T-helper 17 cell (primary cell): ENCODE measurements at regions not wholly inside any gene's neighbourhood (a gene's known extent, or its start where the extent isn't known, plus 50 kb on each side); places are given as distances from the start of the nearest gene placed in this dataset.
"Not testable (repeated sequence)": the region's sequence is repeated elsewhere in the genome, so short reads cannot be mapped to it uniquely, and the experiment has no call there.

Experiments used
- ATAC-seq: fragments of 150-1000 bp; cut with Tn5 transposase; 2 replicates; pipeline ENCODE4 v1.10.0; 2021; ENCODE audit warnings: mild to moderate bottlenecking, moderate library complexity
- DNase-seq, 3 donors: peaks; one replicate each; pipeline versions ENCODE4 v3.0.0 to v3.0.0-alpha.2; 2020 to 2021
- H3K9me3 ChIP-seq: one replicate; pipeline ENCODE4 v1.7.0; 2013; ENCODE audit warnings: low read length, mild to moderate bottlenecking; ENCODE audit not compliant: control insufficient read depth, poor library complexity, severe bottlenecking
- H3K27ac Mint-ChIP-seq: one replicate; pipeline ENCODE4 v1.8.0; 2022; ENCODE audit warnings: mild to moderate bottlenecking, moderate library complexity, mixed read lengths
- H3K27me3 Mint-ChIP-seq: one replicate; pipeline ENCODE4 v1.8.0; 2022; ENCODE audit warnings: mixed read lengths
- H3K36me3 Mint-ChIP-seq: one replicate; pipeline ENCODE4 v1.8.0; 2022; ENCODE audit warnings: low read depth, mixed read lengths
- H3K4me1 Mint-ChIP-seq: one replicate; pipeline ENCODE4 v1.8.0; 2022; ENCODE audit warnings: mild to moderate bottlenecking, mixed read lengths
- H3K4me3 Mint-ChIP-seq: one replicate; pipeline ENCODE4 v1.8.0; 2022; ENCODE audit warnings: mild to moderate bottlenecking, moderate library complexity, mixed read lengths

DNA sequence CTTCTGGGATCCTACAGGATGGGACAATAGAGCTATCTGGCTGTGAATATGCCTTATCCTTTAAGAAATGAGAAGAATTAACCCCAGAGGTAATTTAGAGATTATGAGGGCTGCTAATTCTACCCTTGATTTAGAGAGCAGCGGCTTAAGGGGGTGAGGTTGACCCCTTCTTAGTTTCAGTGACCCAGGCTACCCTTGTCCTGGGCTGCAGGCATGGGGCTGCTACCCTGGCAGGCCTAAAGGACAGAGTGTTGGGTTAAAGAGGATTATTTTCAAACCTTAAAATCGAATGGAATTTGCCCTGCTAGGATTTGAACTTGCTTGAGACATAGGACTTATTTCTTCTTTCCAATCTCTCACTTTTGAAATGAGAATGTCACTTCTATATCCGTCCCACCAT, 1343.4 kb downstream of the HACE1 start:
- no peaks in the 10 kb centered on the region for H3K9me3 ChIP-seq
- no peak for DNase-seq
- no peak overlapping the region for H3K27ac Mint-ChIP-seq
- H3K36me3 Mint-ChIP-seq = no peaks in the 10 kb centered on the region
- no peaks in the 10 kb centered on the region for H3K27me3 Mint-ChIP-seq
- ATAC-seq = no peak
- H3K4me1 Mint-ChIP-seq = no peaks in the 10 kb centered on the region
- H3K4me3 Mint-ChIP-seq = no peak overlapping the region

DNA sequence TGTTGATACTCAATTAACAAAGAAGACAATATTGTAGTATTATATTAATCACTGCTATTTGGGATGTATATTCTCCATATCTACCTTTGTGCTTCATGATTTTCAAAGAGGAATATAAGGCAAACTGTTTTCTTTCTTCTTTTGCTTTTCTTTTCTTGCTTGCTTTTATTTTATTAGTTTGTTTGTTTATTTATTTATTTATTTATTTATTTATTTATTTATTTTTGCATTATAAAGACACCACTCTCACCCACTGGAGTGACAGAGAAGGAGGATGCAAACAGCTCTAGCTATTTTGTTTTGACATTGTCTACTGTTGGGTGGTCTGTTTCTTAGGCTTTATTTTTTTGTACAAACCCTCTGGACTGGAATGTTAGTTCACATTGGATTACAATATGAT, 1352.7 kb downstream of the HACE1 start:
- no peak overlapping the region for H3K27ac Mint-ChIP-seq
- H3K4me3 Mint-ChIP-seq = no peak overlapping the region
- no peaks in the 10 kb centered on the region for H3K27me3 Mint-ChIP-seq
- ATAC-seq (no peak), DNase-seq (no peak)
- H3K36me3 Mint-ChIP-seq = no peaks in the 10 kb centered on the region
- no peaks in the 10 kb centered on the region for H3K9me3 ChIP-seq
- no peaks in the 10 kb centered on the region for H3K4me1 Mint-ChIP-seq

DNA sequence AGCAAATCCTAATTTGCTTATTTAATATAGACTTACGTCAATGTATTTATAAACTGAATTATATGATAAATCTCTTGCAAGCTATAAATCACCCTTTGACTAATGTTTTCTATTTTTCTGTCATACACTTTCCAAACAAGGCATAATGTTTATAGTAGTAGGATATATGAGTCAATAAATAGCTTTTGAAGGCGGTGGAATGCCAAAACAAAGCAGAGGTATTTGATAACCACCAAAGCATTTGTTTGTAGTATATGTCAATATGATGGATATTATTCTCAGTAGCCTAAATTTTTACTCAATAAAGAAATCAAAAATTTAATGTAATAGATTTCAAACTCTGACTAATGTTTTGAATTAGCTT, 1354.6 kb downstream of the HACE1 start:
- Mint-ChIP-seq H3K4me1 (no peaks in the 10 kb centered on the region), H3K27me3 (no peaks in the 10 kb centered on the region), H3K36me3 (no peaks in the 10 kb centered on the region), H3K27ac (no peak overlapping the region), H3K4me3 (no peak overlapping the region)
- DNase-seq (no peak), ATAC-seq (no peak)
- H3K9me3 ChIP-seq = no peaks in the 10 kb centered on the region

DNA sequence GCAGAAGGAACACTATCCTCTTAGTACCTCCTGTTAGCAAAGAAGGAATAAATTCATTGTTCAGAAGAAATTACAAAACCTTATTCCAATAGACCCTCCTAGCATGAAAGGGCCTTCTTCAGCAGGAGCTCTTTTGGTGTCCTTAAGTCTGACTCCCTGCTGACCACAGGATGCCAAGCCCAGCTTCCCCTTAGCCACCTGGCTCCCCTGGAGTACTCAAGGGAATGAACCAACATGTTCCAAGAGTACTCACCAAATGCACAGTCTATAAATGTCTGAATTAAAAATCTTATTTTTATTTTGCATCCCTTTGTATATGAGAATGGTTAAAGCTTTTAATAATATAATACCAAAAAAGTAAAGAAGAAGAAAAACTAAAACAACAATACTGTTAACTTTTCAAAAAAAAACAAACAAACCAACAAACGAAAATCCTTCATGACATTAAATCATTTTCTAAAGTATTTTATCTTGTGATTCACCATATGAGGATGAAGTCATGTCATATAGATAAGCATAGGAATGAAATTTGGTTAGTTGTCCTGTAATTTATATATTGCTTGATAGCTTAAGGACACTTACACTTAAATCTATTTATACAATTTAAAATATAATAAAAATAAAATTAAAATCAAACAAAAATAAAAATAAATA, 1355.1 kb downstream of the HACE1 start:
- no peaks in the 10 kb centered on the region for H3K36me3 Mint-ChIP-seq
- no peak overlapping the region for H3K4me3 Mint-ChIP-seq
- no peak for ATAC-seq
- H3K27me3 Mint-ChIP-seq = no peaks in the 10 kb centered on the region
- no peaks in the 10 kb centered on the region for H3K9me3 ChIP-seq
- DNase-seq = no peak
- no peak overlapping the region for H3K27ac Mint-ChIP-seq
- H3K4me1 Mint-ChIP-seq = no peaks in the 10 kb centered on the region

DNA sequence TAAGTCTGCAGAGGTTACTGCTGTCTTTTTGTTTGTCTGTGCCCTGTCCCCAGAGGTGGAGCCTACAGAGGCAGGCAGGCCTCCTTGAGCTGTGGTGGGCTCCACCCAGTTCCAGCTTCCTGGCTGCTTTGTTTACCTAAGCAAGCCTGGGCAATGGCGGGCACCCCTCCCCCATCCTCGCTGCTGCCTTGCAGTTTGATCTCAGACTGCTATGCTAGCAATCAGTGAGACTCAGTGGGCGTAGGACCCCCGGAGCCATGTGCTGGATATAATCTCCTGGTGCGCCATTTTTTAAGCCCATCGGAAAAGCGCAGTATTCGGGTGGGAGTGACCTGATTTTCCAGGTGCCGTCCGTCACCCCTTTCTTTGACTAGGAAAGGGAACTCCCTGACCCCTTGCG, 1363.1 kb downstream of the HACE1 start:
- not testable (repeated sequence) for H3K36me3 Mint-ChIP-seq, H3K4me1 Mint-ChIP-seq, ATAC-seq, H3K27ac Mint-ChIP-seq, H3K4me3 Mint-ChIP-seq, H3K27me3 Mint-ChIP-seq, H3K9me3 ChIP-seq, DNase-seq

DNA sequence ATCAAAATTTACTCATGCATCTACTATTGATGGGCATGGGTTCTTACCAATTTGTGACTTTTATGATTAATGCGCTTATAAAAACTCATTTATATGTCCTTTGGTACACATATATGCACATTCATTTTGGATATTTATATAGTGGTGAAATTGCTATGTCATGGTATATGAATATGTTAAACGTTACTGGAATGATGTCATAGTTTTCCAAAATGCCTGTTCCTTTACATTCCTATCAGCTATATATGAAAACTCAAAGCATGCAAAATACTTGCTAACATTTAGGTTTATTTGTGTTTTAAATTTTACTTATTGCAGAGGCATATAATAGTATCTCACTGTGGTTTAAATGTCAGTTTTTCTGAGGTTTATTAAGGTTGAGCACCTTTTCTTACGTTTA, 1403.1 kb downstream of the HACE1 start:
- Mint-ChIP-seq H3K36me3 (no peaks in the 10 kb centered on the region), H3K27ac (no peak overlapping the region), H3K27me3 (no peaks in the 10 kb centered on the region), H3K4me1 (no peaks in the 10 kb centered on the region), H3K4me3 (no peak overlapping the region)
- no peaks in the 10 kb centered on the region for H3K9me3 ChIP-seq
- DNase-seq (no peak), ATAC-seq (no peak)

DNA sequence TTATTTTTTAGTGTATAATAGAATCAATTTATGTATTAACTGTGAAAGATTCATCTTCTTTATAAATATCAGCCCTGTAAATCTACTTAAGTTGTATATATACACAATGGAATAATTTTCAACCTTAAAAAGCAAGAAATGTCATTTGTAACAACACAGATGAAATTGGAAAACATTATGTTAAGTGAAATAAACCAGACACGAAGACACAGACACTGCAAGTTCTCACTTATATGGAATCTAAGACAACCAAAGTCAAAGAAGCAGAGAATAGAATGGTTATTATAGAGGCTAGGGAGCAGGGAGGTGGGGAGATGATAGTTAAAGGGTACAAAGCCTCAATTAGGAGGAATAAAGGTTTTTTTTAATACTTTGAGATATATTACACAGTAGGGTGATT, 1404.4 kb downstream of the HACE1 start:
- ATAC-seq (no peak), DNase-seq (no peak)
- no peaks in the 10 kb centered on the region for H3K9me3 ChIP-seq
- no peaks in the 10 kb centered on the region for H3K36me3 Mint-ChIP-seq
- no peak overlapping the region for H3K27ac Mint-ChIP-seq
- H3K27me3 Mint-ChIP-seq = no peaks in the 10 kb centered on the region
- no peaks in the 10 kb centered on the region for H3K4me1 Mint-ChIP-seq
- no peak overlapping the region for H3K4me3 Mint-ChIP-seq

DNA sequence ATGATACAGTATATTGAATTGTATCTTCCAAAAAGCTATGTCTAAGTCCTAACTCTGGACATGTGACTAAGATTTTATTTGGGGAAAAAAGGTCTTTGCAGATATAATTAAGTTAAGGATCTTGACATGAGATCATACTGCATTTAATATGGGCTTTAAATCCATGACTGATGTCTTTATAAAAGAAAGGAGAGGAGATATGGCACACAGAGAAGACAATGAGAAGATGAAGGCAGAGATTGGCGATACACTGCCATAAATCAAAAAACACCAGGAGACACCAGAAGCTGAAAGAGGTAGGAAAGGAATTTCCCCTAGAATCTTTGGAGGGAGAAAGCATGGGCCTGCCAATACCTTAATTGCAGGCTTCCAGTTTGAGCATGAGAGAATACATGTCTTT, 1450.2 kb downstream of the HACE1 start:
- H3K36me3 Mint-ChIP-seq = no peaks in the 10 kb centered on the region
- DNase-seq (no peak), ATAC-seq (no peak)
- no peak overlapping the region for H3K4me3 Mint-ChIP-seq
- H3K4me1 Mint-ChIP-seq = no peaks in the 10 kb centered on the region
- H3K9me3 ChIP-seq = no peaks in the 10 kb centered on the region
- H3K27ac Mint-ChIP-seq = no peak overlapping the region
- no peaks in the 10 kb centered on the region for H3K27me3 Mint-ChIP-seq

DNA sequence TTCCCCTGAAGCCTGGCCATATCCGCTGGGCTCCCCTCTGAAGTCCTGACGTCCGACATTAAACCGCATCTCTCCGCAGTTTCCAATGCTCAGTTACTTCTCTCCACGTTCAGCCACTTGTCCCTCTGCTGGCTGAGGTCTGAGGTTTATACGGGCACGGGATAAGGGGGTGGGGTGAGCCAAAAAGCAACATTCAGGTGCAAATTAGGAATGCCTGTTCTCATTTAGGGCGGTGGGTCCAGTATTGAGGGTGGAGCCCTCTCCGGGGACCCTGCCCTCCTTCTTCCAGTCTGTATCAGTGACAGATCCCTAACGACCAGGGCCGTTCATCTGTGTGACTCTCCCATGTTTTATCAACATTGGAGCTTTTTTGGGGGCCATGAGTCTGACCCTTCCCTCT, 1454.4 kb downstream of the HACE1 start:
- no peak overlapping the region for H3K27ac Mint-ChIP-seq
- no peaks in the 10 kb centered on the region for H3K9me3 ChIP-seq
- H3K27me3 Mint-ChIP-seq = no peaks in the 10 kb centered on the region
- no peaks in the 10 kb centered on the region for H3K36me3 Mint-ChIP-seq
- ATAC-seq = no peak
- no peak overlapping the region for H3K4me3 Mint-ChIP-seq
- no peak for DNase-seq
- H3K4me1 Mint-ChIP-seq = no peaks in the 10 kb centered on the region

DNA sequence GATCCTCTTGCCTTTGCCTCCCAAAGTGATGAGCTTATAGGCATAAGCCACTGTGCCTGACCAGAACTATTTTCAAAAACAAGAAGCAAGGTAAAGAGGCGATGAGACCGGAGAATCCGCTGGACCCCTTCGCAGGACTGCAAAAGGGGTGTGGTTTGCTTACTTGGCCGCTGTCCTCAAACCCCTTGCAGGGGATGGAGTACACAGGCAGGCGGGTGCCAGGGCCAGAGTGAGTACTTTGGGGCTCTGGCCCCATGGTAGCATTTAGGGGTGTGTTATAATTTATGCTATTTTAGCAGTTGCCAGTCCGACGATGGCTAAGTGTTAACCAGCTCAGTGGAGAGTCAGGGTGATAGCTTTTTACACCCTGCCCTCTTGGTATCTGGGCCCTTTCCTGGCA, 1454.9 kb downstream of the HACE1 start:
- ATAC-seq = no peak
- H3K9me3 ChIP-seq = no peaks in the 10 kb centered on the region
- Mint-ChIP-seq H3K4me1 (no peaks in the 10 kb centered on the region), H3K27me3 (no peaks in the 10 kb centered on the region), H3K27ac (no peak overlapping the region), H3K4me3 (no peak overlapping the region), H3K36me3 (no peaks in the 10 kb centered on the region)
- no peak for DNase-seq

DNA sequence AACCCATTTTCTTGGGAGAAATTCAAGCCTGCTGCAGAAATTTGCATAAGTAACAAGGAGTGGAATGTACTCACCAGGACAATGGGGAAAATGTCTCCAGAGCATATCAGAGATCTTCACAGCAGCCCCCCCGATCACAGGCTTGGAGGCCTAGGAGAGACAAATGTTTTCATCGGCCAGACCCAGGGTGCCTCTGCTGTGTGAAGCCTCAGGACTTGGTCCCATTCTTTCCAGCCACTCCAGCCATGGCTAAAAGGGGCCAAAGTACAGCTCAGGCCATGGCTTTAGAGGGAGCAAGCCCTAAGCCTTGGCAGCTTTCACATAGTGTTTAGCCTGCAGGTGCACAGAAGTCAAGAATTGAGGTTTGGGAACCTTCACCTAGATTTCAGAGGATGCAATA, 1463.0 kb downstream of the HACE1 start:
- no peaks in the 10 kb centered on the region for H3K27me3 Mint-ChIP-seq
- no peak overlapping the region for H3K27ac Mint-ChIP-seq
- H3K36me3 Mint-ChIP-seq = no peaks in the 10 kb centered on the region
- H3K4me3 Mint-ChIP-seq = no peak overlapping the region
- DNase-seq (no peak), ATAC-seq (no peak)
- no peaks in the 10 kb centered on the region for H3K9me3 ChIP-seq
- no peaks in the 10 kb centered on the region for H3K4me1 Mint-ChIP-seq

DNA sequence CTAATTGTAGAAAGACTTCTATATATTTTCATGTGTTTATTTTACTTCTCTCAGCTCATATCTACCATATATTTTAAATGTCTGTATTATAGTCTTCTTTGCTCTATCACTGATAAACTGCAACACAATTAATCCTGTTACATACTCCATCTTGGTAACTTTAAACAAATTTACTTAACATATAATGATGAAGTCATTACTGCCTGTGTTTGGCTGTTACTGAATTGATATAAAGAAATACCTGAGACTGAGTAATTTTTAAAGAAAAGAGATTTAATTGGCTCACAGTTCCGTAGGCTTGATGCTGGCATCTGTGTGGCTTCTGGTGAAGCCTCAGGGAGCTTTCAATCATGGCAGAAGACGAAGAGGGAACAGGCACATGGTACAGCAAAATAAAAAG, 1480.4 kb downstream of the HACE1 start:
- H3K27me3 Mint-ChIP-seq = no peaks in the 10 kb centered on the region
- ATAC-seq = no peak
- H3K27ac Mint-ChIP-seq = no peak overlapping the region
- no peak overlapping the region for H3K4me3 Mint-ChIP-seq
- H3K9me3 ChIP-seq = peaks cover 3% of the 10 kb centered on the region
- no peaks in the 10 kb centered on the region for H3K36me3 Mint-ChIP-seq
- no peaks in the 10 kb centered on the region for H3K4me1 Mint-ChIP-seq
- no peak for DNase-seq

DNA sequence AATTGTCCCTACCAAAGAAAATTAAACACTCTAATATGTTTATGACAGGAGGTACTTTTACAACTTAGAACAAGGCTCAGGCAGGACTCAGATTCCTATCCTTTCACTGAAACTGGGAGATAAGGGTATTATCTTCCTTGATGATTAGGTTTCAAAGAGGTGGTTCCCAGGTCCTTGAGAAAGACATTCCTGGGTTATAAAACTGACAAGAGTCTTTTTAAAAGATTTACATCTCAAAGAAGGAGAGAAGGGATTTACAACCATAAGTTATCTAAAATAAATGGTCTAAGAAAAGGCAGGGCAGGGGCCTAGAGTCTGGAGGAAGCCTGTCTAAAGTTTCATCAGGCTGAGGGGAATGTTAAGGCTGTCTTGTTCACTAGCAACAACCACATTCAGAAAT, 1492.5 kb downstream of the HACE1 start:
- no peak for DNase-seq
- ATAC-seq = no peak
- Mint-ChIP-seq H3K4me1 (no peaks in the 10 kb centered on the region), H3K4me3 (no peak overlapping the region), H3K36me3 (no peaks in the 10 kb centered on the region), H3K27ac (no peak overlapping the region), H3K27me3 (no peaks in the 10 kb centered on the region)
- H3K9me3 ChIP-seq = no peaks in the 10 kb centered on the region

DNA sequence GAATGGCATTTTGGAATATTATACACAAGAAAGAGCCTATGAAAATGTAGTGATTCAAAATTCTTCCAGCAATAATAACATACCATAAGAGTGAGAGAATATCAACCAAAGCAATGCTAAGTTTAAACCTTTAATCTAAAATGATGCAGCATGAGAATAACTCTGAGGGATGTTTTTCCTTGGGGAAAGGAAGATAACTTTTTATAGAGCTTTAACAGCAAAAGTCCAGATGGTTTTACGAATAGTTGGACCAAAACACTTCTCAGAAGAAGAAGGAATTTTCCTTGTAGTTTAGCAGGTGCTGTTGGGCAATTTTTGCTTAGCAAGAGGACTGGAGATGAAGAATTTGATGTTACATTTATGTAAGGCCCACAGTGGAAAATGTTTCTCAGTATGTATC, 1503.2 kb downstream of the HACE1 start:
- no peak overlapping the region for H3K27ac Mint-ChIP-seq
- H3K27me3 Mint-ChIP-seq = no peaks in the 10 kb centered on the region
- no peaks in the 10 kb centered on the region for H3K9me3 ChIP-seq
- no peaks in the 10 kb centered on the region for H3K36me3 Mint-ChIP-seq
- no peak overlapping the region for H3K4me3 Mint-ChIP-seq
- H3K4me1 Mint-ChIP-seq = no peaks in the 10 kb centered on the region
- DNase-seq (no peak), ATAC-seq (no peak)
